ENCODE measurements at regions not wholly inside any gene's neighbourhood (a gene's known extent, or its start where the extent isn't known, plus 50 kb on each side); places are given as distances from the start of the nearest gene placed in this dataset.

DNA sequence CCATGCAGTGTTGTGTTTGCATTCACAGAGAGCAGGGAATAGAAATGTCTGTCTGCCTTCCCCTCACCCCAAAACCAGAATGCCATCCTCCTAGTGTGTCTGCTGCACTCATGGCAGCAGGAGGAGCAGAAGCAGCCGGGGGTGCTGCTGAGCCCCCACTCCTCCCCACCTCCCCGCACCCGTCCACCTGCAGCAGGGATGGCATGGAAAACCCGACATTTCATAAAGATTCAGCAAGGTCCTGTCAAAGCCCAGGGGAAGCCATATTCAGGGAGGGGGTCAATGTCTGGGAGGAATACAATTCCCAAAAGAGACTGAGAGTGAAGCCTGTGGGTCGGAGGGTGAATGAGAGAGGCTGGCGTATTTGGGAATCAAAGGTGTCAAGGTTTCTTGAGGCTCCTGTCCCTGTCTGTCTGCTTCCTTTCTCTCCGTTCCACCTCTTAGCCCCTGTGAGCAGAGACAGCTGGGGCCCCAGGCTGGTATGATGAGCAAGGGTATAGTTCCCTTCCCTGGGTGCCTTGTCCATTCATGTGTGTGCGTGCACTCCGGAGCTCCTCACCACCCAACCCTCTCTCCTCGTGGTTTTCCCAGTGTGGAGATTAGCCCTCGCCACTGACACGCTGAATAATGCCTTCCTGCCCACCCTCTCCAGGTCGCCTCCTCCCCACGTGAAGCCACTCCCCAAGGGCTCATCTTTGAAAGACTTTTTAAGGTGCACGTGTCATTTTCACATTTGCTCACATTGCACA is 133.5 kb upstream of the ZNF236 start:
- H3K27me3 Mint-ChIP-seq (ENCODE audit: low read depth) = peaks cover 36% of the 10 kb centered on the region

DNA sequence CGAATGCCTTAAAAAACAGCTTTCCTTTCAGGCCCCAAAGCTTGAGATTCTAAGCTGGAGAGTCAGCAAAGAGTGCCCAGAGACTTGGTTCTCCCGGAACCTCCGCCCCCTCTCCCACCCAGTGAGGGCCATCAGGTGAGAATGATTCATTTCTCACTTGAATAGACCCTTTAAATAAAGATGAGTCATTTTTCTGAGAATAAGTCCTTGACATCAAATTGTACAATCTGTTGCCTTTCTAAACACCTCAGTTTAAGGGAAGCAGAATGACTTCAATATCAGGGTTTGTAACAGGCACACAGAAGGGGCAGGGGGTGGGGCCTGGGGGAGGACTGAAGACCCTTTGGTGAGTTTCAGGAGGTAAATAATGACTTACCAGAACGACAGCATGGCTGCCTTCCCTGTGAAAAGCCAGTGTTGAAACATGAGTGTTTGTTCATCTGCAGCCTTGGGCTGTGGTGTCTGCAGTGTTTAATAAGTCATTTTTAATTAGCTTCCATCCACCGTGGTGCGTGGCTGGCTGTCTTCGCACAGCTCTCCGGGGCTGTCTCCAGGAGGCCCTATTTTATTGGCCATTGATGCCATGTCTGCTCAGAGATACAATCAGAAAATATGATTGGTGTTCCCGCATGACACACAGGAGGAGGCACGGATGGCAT is 134.9 kb upstream of the ZNF236 start:
- no peaks in the 10 kb centered on the region for H3K9me3 Mint-ChIP-seq (ENCODE audit: low read depth)
- H3K27me3 Mint-ChIP-seq (ENCODE audit: low read depth) = peaks cover 30% of the 10 kb centered on the region
- no peak for DNase-seq (ENCODE audit: low spot score)
- H3K4me3 Mint-ChIP-seq (ENCODE audit: unreplicated experiment) = no peak overlapping the region
- TF ChIP-seq, protein P1, sequence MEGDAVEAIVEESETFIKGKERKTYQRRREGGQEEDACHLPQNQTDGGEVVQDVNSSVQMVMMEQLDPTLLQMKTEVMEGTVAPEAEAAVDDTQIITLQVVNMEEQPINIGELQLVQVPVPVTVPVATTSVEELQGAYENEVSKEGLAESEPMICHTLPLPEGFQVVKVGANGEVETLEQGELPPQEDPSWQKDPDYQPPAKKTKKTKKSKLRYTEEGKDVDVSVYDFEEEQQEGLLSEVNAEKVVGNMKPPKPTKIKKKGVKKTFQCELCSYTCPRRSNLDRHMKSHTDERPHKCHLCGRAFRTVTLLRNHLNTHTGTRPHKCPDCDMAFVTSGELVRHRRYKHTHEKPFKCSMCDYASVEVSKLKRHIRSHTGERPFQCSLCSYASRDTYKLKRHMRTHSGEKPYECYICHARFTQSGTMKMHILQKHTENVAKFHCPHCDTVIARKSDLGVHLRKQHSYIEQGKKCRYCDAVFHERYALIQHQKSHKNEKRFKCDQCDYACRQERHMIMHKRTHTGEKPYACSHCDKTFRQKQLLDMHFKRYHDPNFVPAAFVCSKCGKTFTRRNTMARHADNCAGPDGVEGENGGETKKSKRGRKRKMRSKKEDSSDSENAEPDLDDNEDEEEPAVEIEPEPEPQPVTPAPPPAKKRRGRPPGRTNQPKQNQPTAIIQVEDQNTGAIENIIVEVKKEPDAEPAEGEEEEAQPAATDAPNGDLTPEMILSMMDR (IDR thresholded peaks at IDR 0.05) = no peak
- H3K36me3 Mint-ChIP-seq (ENCODE audit: low read depth) = no peaks in the 10 kb centered on the region
- peak overlapping the region; percentile 85 for H3K27ac Mint-ChIP-seq (ENCODE audit: unreplicated experiment)
- peaks cover 13% of the 10 kb centered on the region for H3K4me1 Mint-ChIP-seq (ENCODE audit: low read depth)

More for the DNA sequence above, 133.5 kb upstream of the ZNF236 start:
- Mint-ChIP-seq H3K27ac (ENCODE audit: unreplicated experiment) (no peak overlapping the region), H3K4me1 (ENCODE audit: low read depth) (peaks cover 13% of the 10 kb centered on the region), H3K4me3 (ENCODE audit: unreplicated experiment) (no peak overlapping the region), H3K36me3 (ENCODE audit: low read depth) (no peaks in the 10 kb centered on the region), H3K9me3 (ENCODE audit: low read depth) (no peaks in the 10 kb centered on the region)
- TF ChIP-seq, protein P1 (IDR thresholded peaks at IDR 0.05) = no peak
- no peak for DNase-seq (ENCODE audit: low spot score)

DNA sequence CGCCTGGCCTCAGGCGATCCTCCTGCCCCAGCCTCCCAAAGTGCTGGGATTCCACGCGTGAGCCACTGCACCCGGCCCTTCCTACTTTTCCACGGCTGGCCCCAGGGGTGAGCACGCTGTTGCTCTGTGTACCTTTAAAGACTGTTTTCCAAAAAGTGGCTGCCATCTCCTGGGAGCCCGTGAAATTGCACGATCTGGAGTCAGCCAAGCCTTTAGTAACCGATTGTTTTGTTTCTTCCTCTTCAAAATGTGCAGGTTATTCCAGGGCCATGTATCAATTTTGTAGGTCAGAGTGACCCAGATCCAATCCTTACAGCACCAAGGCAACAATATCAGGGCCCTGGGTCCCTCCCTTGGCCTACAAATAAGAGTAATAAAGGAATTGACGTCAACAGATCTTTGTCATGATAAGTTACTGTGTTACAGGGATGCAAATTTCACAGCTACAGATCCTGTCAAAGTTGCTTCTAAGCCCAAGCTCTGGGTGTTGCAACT is 135.6 kb upstream of the ZNF236 start:
- Mint-ChIP-seq H3K27ac (ENCODE audit: unreplicated experiment) (peak overlapping the region; percentile 85), H3K27me3 (ENCODE audit: low read depth) (peaks cover 27% of the 10 kb centered on the region), H3K36me3 (ENCODE audit: low read depth) (no peaks in the 10 kb centered on the region), H3K4me1 (ENCODE audit: low read depth) (peaks cover 13% of the 10 kb centered on the region), H3K4me3 (ENCODE audit: unreplicated experiment) (no peak overlapping the region), H3K9me3 (ENCODE audit: low read depth) (no peaks in the 10 kb centered on the region)
- TF ChIP-seq, protein P1 (IDR thresholded peaks at IDR 0.05) = peak; percentile 90
- no peak for DNase-seq (ENCODE audit: low spot score)

DNA sequence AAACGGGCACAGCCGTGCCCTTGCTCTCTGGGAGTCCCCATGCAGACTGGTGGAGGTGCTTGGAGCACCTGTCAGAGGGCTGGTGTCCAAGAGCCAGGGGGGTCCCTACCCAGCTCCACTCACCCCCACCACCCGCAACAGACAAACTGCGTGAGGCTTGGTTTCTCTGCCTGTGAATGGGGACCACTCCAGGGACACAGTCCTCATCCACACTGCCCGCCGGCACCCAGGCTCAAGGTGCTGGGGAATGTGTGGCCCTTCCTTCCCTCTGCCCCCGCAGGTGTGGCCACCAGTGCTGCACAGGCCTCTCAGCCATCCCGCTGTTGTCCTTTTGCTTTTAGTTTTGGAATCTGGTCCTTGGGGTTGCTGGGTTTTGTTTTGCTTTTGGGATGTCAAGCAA is 136.5 kb upstream of the ZNF236 start:
- H3K36me3 Mint-ChIP-seq (ENCODE audit: low read depth) = no peaks in the 10 kb centered on the region
- no peaks in the 10 kb centered on the region for H3K9me3 Mint-ChIP-seq (ENCODE audit: low read depth)
- peaks cover 13% of the 10 kb centered on the region for H3K4me1 Mint-ChIP-seq (ENCODE audit: low read depth)
- TF ChIP-seq, protein P1 (IDR thresholded peaks at IDR 0.05) = no peak
- no peak overlapping the region for H3K27ac Mint-ChIP-seq (ENCODE audit: unreplicated experiment)
- DNase-seq (ENCODE audit: low spot score) = no peak
- H3K27me3 Mint-ChIP-seq (ENCODE audit: low read depth) = peaks cover 18% of the 10 kb centered on the region
- no peak overlapping the region for H3K4me3 Mint-ChIP-seq (ENCODE audit: unreplicated experiment)

DNA sequence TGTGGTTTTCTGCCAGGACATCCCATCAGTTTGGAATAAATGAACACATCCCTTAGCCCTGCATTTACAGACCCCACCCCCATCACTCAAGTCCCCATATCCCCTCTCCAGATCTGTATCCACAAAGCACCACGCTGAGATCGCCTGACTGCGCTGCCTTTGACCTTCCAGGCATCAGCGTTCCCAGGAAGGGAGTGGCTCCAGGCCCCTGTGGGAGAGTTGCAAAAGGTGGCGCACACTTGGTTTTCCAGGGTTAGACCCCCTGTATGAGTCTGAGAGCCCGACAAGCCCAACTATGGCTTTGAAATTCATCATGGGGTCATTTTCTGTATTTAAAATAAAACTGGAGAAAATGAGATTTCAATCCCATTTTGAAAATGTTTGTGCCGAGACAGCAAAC is 137.0 kb upstream of the ZNF236 start:
- TF ChIP-seq, protein P1 (IDR thresholded peaks at IDR 0.05) = no peak
- no peak for DNase-seq (ENCODE audit: low spot score)
- H3K27ac Mint-ChIP-seq (ENCODE audit: unreplicated experiment) = no peak overlapping the region
- no peaks in the 10 kb centered on the region for H3K9me3 Mint-ChIP-seq (ENCODE audit: low read depth)
- peaks cover 13% of the 10 kb centered on the region for H3K4me1 Mint-ChIP-seq (ENCODE audit: low read depth)
- no peak overlapping the region for H3K4me3 Mint-ChIP-seq (ENCODE audit: unreplicated experiment)
- no peaks in the 10 kb centered on the region for H3K36me3 Mint-ChIP-seq (ENCODE audit: low read depth)
- peaks cover 14% of the 10 kb centered on the region for H3K27me3 Mint-ChIP-seq (ENCODE audit: low read depth)
